ENCODE measurements at regions not wholly inside any gene's neighbourhood (a gene's known extent, or its start where the extent isn't known, plus 50 kb on each side); places are given as distances from the start of the nearest gene placed in this dataset.

GRCh38 chr16:66240631-66241395, 125.7 kb upstream of the CDH5 start:
- DNase-seq = no peak

- no peak for DNase-seq
Measured at GRCh38 chr16:66240088-66240487, 126.4 kb upstream of the CDH5 start.

- DNase-seq = no peak
Measured at GRCh38 chr16:66238696-66239095, 127.8 kb upstream of the CDH5 start.

GRCh38 chr16:66236301-66236700, 130.2 kb upstream of the CDH5 start:
- no peak for DNase-seq

GRCh38 chr16:66231452-66232160, 134.9 kb upstream of the CDH5 start:
- DNase-seq = no peak

GRCh38 chr16:66229651-66230050, 136.8 kb upstream of the CDH5 start:
- no peak for DNase-seq

- no peak for DNase-seq
Measured at GRCh38 chr16:66228792-66229191, 137.7 kb upstream of the CDH5 start.

GRCh38 chr16:66227766-66228530, 138.5 kb upstream of the CDH5 start:
- no peak for DNase-seq

- DNase-seq = no peak
Measured at GRCh38 chr16:66226762-66227161, 139.7 kb upstream of the CDH5 start.

- DNase-seq = no peak
Measured at GRCh38 chr16:66225696-66226095, 140.8 kb upstream of the CDH5 start.

- DNase-seq = no peak
Measured at GRCh38 chr16:66224626-66225025, 141.9 kb upstream of the CDH5 start.

- DNase-seq = no peak
Measured at GRCh38 chr16:66224186-66224585, 142.3 kb upstream of the CDH5 start.

- no peak for DNase-seq
Measured at GRCh38 chr16:66223176-66223780, 143.2 kb upstream of the CDH5 start.

- DNase-seq = no peak
Measured at GRCh38 chr16:66222756-66223155, 143.7 kb upstream of the CDH5 start.

- no peak for DNase-seq
Measured at GRCh38 chr16:66220702-66221101, 145.8 kb upstream of the CDH5 start.

- no peak for DNase-seq
Measured at GRCh38 chr16:66219491-66219890, 147.0 kb upstream of the CDH5 start.

- DNase-seq = no peak
Measured at GRCh38 chr16:66212428-66212827, 154.1 kb upstream of the CDH5 start.

GRCh38 chr16:66211651-66212050, 154.8 kb upstream of the CDH5 start:
- DNase-seq = no peak

- DNase-seq = no peak
Measured at GRCh38 chr16:66207883-66208265, 158.6 kb upstream of the CDH5 start.

GRCh38 chr16:66207139-66207882, 159.2 kb upstream of the CDH5 start:
- no peak for DNase-seq

- DNase-seq = no peak
Measured at GRCh38 chr16:66206363-66206762, 160.1 kb upstream of the CDH5 start.

Measured in activated CD4-positive, alpha-beta T cell treated with anti-CD3 and anti-CD28 coated beads, Interleukin-2, amount 50 U/mL, for 16 hours (primary cell).